ENCODE measurements at regions not wholly inside any gene's neighbourhood (a gene's known extent, or its start where the extent isn't known, plus 50 kb on each side); places are given as distances from the start of the nearest gene placed in this dataset.

DNA sequence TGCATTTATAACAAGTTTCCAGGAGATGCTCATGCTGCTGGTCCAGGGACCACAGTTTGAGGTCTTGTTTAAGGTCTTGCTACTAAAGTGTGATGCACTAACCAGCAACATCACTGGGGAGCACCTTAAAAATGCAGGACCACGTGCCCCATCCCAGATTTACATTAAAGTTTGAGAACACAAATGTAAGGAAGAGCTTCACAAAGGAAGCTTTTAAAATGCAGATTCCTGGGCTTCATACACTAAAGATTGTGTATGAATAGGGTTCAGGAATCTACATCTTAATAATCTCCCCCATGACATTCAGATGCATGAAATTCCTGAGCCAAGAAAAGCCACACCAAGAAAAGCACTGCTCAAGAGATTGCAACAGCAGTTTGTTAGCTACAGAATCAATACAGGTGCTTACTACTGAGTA lies 235.3 kb upstream of the TANK start:
- TF ChIP-seq RCOR1 (IDR thresholded peaks at IDR 0.05; ENCODE audit: low read length), result no peak
- TF ChIP-seq, protein P1, sequence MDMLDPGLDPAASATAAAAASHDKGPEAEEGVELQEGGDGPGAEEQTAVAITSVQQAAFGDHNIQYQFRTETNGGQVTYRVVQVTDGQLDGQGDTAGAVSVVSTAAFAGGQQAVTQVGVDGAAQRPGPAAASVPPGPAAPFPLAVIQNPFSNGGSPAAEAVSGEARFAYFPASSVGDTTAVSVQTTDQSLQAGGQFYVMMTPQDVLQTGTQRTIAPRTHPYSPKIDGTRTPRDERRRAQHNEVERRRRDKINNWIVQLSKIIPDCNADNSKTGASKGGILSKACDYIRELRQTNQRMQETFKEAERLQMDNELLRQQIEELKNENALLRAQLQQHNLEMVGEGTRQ (IDR thresholded peaks at IDR 0.05; ENCODE audit: borderline replicate concordance, low read depth, low read length), result no peak
- TF ChIP-seq, protein P2, sequence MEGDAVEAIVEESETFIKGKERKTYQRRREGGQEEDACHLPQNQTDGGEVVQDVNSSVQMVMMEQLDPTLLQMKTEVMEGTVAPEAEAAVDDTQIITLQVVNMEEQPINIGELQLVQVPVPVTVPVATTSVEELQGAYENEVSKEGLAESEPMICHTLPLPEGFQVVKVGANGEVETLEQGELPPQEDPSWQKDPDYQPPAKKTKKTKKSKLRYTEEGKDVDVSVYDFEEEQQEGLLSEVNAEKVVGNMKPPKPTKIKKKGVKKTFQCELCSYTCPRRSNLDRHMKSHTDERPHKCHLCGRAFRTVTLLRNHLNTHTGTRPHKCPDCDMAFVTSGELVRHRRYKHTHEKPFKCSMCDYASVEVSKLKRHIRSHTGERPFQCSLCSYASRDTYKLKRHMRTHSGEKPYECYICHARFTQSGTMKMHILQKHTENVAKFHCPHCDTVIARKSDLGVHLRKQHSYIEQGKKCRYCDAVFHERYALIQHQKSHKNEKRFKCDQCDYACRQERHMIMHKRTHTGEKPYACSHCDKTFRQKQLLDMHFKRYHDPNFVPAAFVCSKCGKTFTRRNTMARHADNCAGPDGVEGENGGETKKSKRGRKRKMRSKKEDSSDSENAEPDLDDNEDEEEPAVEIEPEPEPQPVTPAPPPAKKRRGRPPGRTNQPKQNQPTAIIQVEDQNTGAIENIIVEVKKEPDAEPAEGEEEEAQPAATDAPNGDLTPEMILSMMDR (IDR thresholded peaks at IDR 0.05), result no peak
- TF ChIP-seq, protein P3, sequence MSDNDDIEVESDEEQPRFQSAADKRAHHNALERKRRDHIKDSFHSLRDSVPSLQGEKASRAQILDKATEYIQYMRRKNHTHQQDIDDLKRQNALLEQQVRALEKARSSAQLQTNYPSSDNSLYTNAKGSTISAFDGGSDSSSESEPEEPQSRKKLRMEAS (IDR thresholded peaks at IDR 0.05; ENCODE audit: low read depth), result no peak
- TF ChIP-seq, protein P4, sequence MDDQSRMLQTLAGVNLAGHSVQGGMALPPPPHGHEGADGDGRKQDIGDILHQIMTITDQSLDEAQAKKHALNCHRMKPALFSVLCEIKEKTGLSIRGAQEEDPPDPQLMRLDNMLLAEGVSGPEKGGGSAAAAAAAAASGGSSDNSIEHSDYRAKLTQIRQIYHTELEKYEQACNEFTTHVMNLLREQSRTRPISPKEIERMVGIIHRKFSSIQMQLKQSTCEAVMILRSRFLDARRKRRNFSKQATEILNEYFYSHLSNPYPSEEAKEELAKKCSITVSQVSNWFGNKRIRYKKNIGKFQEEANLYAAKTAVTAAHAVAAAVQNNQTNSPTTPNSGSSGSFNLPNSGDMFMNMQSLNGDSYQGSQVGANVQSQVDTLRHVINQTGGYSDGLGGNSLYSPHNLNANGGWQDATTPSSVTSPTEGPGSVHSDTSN (IDR thresholded peaks at IDR 0.05), result no peak
- no peak for TF ChIP-seq JUND (IDR thresholded peaks at IDR 0.05)
- no peak for TF ChIP-seq CHD2 (IDR thresholded peaks at IDR 0.05; ENCODE audit: low read length, partially characterized antibody)
- no peak for TF ChIP-seq GABPA (IDR thresholded peaks at IDR 0.05; ENCODE audit: low read depth)

Measured in SK-N-SH (cell line).